ENCODE measurements at regions not wholly inside any gene's neighbourhood (a gene's known extent, or its start where the extent isn't known, plus 50 kb on each side); places are given as distances from the start of the nearest gene placed in this dataset.
A peak's percentile ranks its signal among the peaks of the same experiment; 100 is the strongest.

DNA sequence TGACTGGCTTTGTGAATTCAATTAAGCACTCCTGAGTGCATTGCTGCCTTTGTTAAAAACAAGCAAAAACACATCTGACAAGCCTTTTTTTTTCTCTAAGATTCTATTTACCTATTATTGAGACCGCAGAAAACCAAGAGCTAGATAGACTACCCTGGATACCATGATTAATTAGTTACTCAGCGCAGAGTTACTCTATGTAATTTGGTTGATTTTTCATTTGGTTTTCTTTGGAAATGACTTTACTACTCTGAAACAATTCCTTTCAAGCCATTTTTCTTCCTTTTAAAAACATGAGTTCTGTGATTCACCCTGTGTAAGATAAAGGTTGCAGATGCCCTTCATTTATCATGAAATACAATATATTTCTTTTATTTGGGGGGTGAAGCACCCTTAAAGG lies 421.6 kb upstream of the PIK3R1 start:
- Histone ChIP-seq H4K91ac (ENCODE audit: low read depth, low read length, poor library complexity) (no peak overlapping the region), H3K4me2 (ENCODE audit: insufficient read depth, low read length, poor library complexity, severe bottlenecking) (no peak overlapping the region), H3K36me3 (replicated peaks in 1 of 2; ENCODE audit: control insufficient read depth in 2 of 2, insufficient read depth in 2 of 2, low read length in 2 of 2) (no peaks in the 10 kb centered on the region), H3K27me3 (ENCODE audit: control insufficient read depth in 3 of 3, insufficient read depth in 3 of 3, low read depth in 1 of 3, low read length in 3 of 3) (no peaks in the 10 kb centered on the region), H2AFZ (ENCODE audit: low read length) (no peak overlapping the region), H2BK15ac (ENCODE audit: low read length) (no peak overlapping the region), H2BK120ac (ENCODE audit: low read depth, low read length) (no peak overlapping the region), H3K23ac (ENCODE audit: low read depth, low read length, poor library complexity) (no peak overlapping the region), H3K9me3 (replicated peaks in 1 of 2; ENCODE audit: control insufficient read depth in 2 of 2, insufficient read depth in 1 of 2, low read depth in 1 of 2, low read length in 2 of 2) (no peaks in the 10 kb centered on the region), H2BK5ac (ENCODE audit: low read length) (no peak overlapping the region), H2AK5ac (ENCODE audit: low read depth, low read length) (no peak overlapping the region), H4K8ac (ENCODE audit: low read depth, low read length) (no peak overlapping the region), H3K79me1 (ENCODE audit: low read depth, low read length) (no peaks in the 10 kb centered on the region), H3K4me3 (ENCODE audit: low read length in 2 of 2) (no peak overlapping the region), H3K4ac (ENCODE audit: low read length) (no peak overlapping the region), H3K14ac (ENCODE audit: low read length) (no peak overlapping the region), H3K4me1 (ENCODE audit: control insufficient read depth in 2 of 2, insufficient read depth in 1 of 2, low read depth in 1 of 2, low read length in 2 of 2) (no peaks in the 10 kb centered on the region), H3K27ac (replicated peaks; ENCODE audit: low read length) (no peak overlapping the region), H2BK12ac (ENCODE audit: low read length) (no peak overlapping the region), H3K18ac (ENCODE audit: low read length) (no peak overlapping the region), H3K9ac (ENCODE audit: low read depth, low read length, poor library complexity) (no peak overlapping the region)
- no CpG with 5 or more reads among the region's 2 CpGs for WGBS, 2 donors (ENCODE audit: extremely low coverage in 2 of 2, insufficient read length in 2 of 2, insufficient replicate concordance in 1 of 2)
- DNase-seq (ENCODE audit: low spot score): no peak

- Histone ChIP-seq H2BK5ac (ENCODE audit: low read length) (no peak overlapping the region), H2AK5ac (ENCODE audit: low read depth, low read length) (no peak overlapping the region), H2AFZ (ENCODE audit: low read length) (no peak overlapping the region), H3K9ac (ENCODE audit: low read depth, low read length, poor library complexity) (no peak overlapping the region), H3K27me3 (ENCODE audit: control insufficient read depth in 3 of 3, insufficient read depth in 3 of 3, low read depth in 1 of 3, low read length in 3 of 3) (no peaks in the 10 kb centered on the region), H3K27ac (replicated peaks; ENCODE audit: low read length) (no peak overlapping the region), H2BK12ac (ENCODE audit: low read length) (no peak overlapping the region), H4K8ac (ENCODE audit: low read depth, low read length) (no peak overlapping the region), H3K4ac (ENCODE audit: low read length) (no peak overlapping the region), H3K4me2 (ENCODE audit: insufficient read depth, low read length, poor library complexity, severe bottlenecking) (no peak overlapping the region), H2BK15ac (ENCODE audit: low read length) (no peak overlapping the region), H3K18ac (ENCODE audit: low read length) (no peak overlapping the region), H3K4me1 (ENCODE audit: control insufficient read depth in 2 of 2, insufficient read depth in 1 of 2, low read depth in 1 of 2, low read length in 2 of 2) (no peaks in the 10 kb centered on the region), H3K4me3 (ENCODE audit: low read length in 2 of 2) (no peak overlapping the region), H4K91ac (ENCODE audit: low read depth, low read length, poor library complexity) (no peak overlapping the region), H3K14ac (ENCODE audit: low read length) (no peak overlapping the region), H3K23ac (ENCODE audit: low read depth, low read length, poor library complexity) (no peak overlapping the region), H3K36me3 (replicated peaks in 1 of 2; ENCODE audit: control insufficient read depth in 2 of 2, insufficient read depth in 2 of 2, low read length in 2 of 2) (no peaks in the 10 kb centered on the region), H3K79me1 (ENCODE audit: low read depth, low read length) (no peaks in the 10 kb centered on the region), H2BK120ac (ENCODE audit: low read depth, low read length) (no peak overlapping the region), H3K9me3 (replicated peaks in 1 of 2; ENCODE audit: control insufficient read depth in 2 of 2, insufficient read depth in 1 of 2, low read depth in 1 of 2, low read length in 2 of 2) (no peaks in the 10 kb centered on the region)
- no CpG with 5 or more reads among the region's 1 CpG for WGBS, 2 donors (ENCODE audit: extremely low coverage in 2 of 2, insufficient read length in 2 of 2, insufficient replicate concordance in 1 of 2)
- DNase-seq (ENCODE audit: low spot score): no peak
Measured at GRCh38 chr5:67793418-67793817, 422.1 kb upstream of the PIK3R1 start.

DNA sequence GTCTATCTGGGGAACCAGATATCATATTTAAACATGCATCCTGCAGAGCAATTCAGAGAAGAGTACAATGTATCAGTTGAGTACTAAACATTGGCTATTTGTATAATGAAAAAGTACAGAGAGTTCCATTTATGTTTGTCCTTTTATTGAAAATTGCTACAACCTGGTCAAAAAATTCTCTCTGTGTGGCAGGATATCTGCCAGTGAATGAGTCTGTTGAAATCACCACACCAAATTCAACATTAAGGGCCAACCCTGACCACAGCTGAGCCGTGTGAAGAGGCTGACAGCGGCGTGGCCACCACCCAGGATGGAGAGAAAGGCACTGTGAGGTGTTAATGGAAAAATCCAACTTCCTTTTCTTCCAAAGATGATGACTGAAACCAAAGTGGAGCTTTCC lies 422.7 kb upstream of the PIK3R1 start:
- no peaks in the 10 kb centered on the region for H3K4me1 ChIP-seq (ENCODE audit: control insufficient read depth in 2 of 2, insufficient read depth in 1 of 2, low read depth in 1 of 2, low read length in 2 of 2)
- H3K4me3 ChIP-seq (ENCODE audit: low read length in 2 of 2): no peak overlapping the region
- H2AFZ ChIP-seq (ENCODE audit: low read length): no peak overlapping the region
- no peak overlapping the region for H4K8ac ChIP-seq (ENCODE audit: low read depth, low read length)
- no peak overlapping the region for H3K4me2 ChIP-seq (ENCODE audit: insufficient read depth, low read length, poor library complexity, severe bottlenecking)
- H3K27ac ChIP-seq (replicated peaks; ENCODE audit: low read length): no peak overlapping the region
- no peaks in the 10 kb centered on the region for H3K27me3 ChIP-seq (ENCODE audit: control insufficient read depth in 3 of 3, insufficient read depth in 3 of 3, low read depth in 1 of 3, low read length in 3 of 3)
- no peak overlapping the region for H3K23ac ChIP-seq (ENCODE audit: low read depth, low read length, poor library complexity)
- no peak overlapping the region for H2AK5ac ChIP-seq (ENCODE audit: low read depth, low read length)
- H2BK5ac ChIP-seq (ENCODE audit: low read length): no peak overlapping the region
- H3K14ac ChIP-seq (ENCODE audit: low read length): no peak overlapping the region
- no peak overlapping the region for H2BK15ac ChIP-seq (ENCODE audit: low read length)
- no peaks in the 10 kb centered on the region for H3K79me1 ChIP-seq (ENCODE audit: low read depth, low read length)
- H3K36me3 ChIP-seq (replicated peaks in 1 of 2; ENCODE audit: control insufficient read depth in 2 of 2, insufficient read depth in 2 of 2, low read length in 2 of 2): no peaks in the 10 kb centered on the region
- DNase-seq (ENCODE audit: low spot score): no peak
- no peaks in the 10 kb centered on the region for H3K9me3 ChIP-seq (replicated peaks in 1 of 2; ENCODE audit: control insufficient read depth in 2 of 2, insufficient read depth in 1 of 2, low read depth in 1 of 2, low read length in 2 of 2)
- no peak overlapping the region for H3K18ac ChIP-seq (ENCODE audit: low read length)
- no CpG with 5 or more reads among the region's 3 CpGs for WGBS, 2 donors (ENCODE audit: extremely low coverage in 2 of 2, insufficient read length in 2 of 2, insufficient replicate concordance in 1 of 2)
- no peak overlapping the region for H2BK12ac ChIP-seq (ENCODE audit: low read length)
- H2BK120ac ChIP-seq (ENCODE audit: low read depth, low read length): no peak overlapping the region
- no peak overlapping the region for H4K91ac ChIP-seq (ENCODE audit: low read depth, low read length, poor library complexity)
- no peak overlapping the region for H3K9ac ChIP-seq (ENCODE audit: low read depth, low read length, poor library complexity)
- no peak overlapping the region for H3K4ac ChIP-seq (ENCODE audit: low read length)

DNA sequence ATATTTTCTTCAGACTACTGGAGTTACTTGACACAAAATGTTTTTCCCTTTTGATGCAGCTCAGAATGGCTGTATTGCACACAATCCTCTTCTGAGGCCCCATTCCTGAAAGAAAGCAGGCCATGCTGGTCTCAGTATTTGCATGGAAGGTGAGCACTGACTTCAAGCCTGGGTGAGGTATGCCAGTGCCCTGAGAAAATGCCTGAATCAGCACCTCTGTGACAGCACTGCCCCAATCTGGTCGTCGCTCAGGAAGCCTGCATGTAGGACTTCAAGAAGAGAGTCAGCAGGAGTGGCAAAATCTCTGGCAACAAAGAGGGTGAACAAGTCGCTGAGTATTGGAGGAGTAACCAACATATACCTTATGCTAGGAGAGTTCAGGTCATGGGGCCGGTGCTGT lies 425.2 kb upstream of the PIK3R1 start:
- DNase-seq (ENCODE audit: low spot score): no peak
- Histone ChIP-seq H3K4me2 (ENCODE audit: insufficient read depth, low read length, poor library complexity, severe bottlenecking) (no peak overlapping the region), H3K18ac (ENCODE audit: low read length) (peak overlapping the region; percentile 38), H3K14ac (ENCODE audit: low read length) (no peak overlapping the region), H3K27me3 (ENCODE audit: control insufficient read depth in 3 of 3, insufficient read depth in 3 of 3, low read depth in 1 of 3, low read length in 3 of 3) (no peaks in the 10 kb centered on the region), H4K8ac (ENCODE audit: low read depth, low read length) (no peak overlapping the region), H2BK15ac (ENCODE audit: low read length) (no peak overlapping the region), H3K79me1 (ENCODE audit: low read depth, low read length) (no peaks in the 10 kb centered on the region), H3K4me3 (ENCODE audit: low read length in 2 of 2) (no peak overlapping the region), H3K36me3 (replicated peaks in 1 of 2; ENCODE audit: control insufficient read depth in 2 of 2, insufficient read depth in 2 of 2, low read length in 2 of 2) (no peaks in the 10 kb centered on the region), H3K27ac (replicated peaks; ENCODE audit: low read length) (no peak overlapping the region), H3K4ac (ENCODE audit: low read length) (no peak overlapping the region), H4K91ac (ENCODE audit: low read depth, low read length, poor library complexity) (no peak overlapping the region), H2BK120ac (ENCODE audit: low read depth, low read length) (no peak overlapping the region), H2AK5ac (ENCODE audit: low read depth, low read length) (no peak overlapping the region), H2AFZ (ENCODE audit: low read length) (no peak overlapping the region), H3K9ac (ENCODE audit: low read depth, low read length, poor library complexity) (no peak overlapping the region), H3K23ac (ENCODE audit: low read depth, low read length, poor library complexity) (no peak overlapping the region), H2BK5ac (ENCODE audit: low read length) (no peak overlapping the region), H2BK12ac (ENCODE audit: low read length) (no peak overlapping the region), H3K9me3 (replicated peaks in 1 of 2; ENCODE audit: control insufficient read depth in 2 of 2, insufficient read depth in 1 of 2, low read depth in 1 of 2, low read length in 2 of 2) (no peaks in the 10 kb centered on the region), H3K4me1 (ENCODE audit: control insufficient read depth in 2 of 2, insufficient read depth in 1 of 2, low read depth in 1 of 2, low read length in 2 of 2) (no peaks in the 10 kb centered on the region)
- WGBS, 2 donors (ENCODE audit: extremely low coverage in 2 of 2, insufficient read length in 2 of 2, insufficient replicate concordance in 1 of 2): no CpG with 5 or more reads among the region's 4 CpGs
